NCI-H128 (cell line): ENCODE measurements at regions not wholly inside any gene's neighbourhood (a gene's known extent, or its start where the extent isn't known, plus 50 kb on each side); places are given as distances from the start of the nearest gene placed in this dataset.
"Not testable (repeated sequence)": the region's sequence is repeated elsewhere in the genome, so short reads cannot be mapped to it uniquely, and the experiment has no call there.

Source experiments
- DNase-seq: peaks from one replicate; lab custom pipeline; 2025; ENCODE audit not compliant: unreplicated experiment; lab: John Stamatoyannopoulos, UW

DNA sequence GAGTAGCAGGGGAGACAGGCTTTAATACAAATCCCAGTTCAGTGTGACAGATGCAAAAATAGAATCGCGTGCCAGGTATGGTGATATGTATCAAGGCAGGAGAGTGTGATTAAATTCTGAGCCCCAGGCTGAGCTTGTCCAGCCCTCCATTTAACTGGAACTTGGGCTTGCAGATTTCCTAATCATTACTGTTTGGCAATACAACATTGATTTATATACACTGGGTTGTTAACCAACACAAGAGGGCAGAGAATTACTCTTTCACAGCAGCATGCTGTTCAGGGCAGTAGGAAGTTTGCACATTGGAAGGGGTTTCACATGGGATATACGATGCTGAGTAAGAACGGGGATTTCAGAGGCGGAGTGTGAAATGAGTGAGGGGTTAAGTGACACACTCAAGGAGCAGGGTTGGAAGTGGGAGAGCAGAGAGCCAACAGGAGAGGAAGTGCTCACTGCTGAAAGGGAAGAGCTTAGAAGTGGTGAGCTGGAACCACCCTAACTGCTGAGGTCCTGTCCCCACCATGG, 70.8 kb upstream of the ATXN1 start:
- no peak for DNase-seq

- no peak for DNase-seq
Observed at GRCh38 chr6:16831136-16831535, 69.9 kb upstream of the ATXN1 start.

DNA sequence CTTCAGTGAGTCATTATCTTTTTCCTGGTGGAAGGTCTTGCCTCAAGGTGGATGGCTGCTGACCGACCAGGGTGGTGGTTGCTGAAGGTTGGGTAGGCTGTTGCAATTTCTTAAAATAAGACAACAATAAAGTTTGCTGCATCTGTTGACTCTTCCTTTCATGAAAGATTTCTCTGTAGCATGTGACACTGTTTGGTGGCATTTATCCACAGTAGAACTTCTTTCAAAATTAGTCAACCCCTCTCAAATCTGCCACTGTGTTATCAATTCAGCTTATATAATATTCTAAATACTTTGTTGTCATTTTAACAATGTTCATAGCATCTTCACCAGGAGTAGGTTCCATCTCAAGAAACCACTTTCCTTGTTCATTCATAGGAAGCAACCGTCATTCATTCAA, 66.8 kb upstream of the ATXN1 start:
- DNase-seq, result no peak

- no peak for DNase-seq
Observed at GRCh38 chr6:16827627-16828026, 66.4 kb upstream of the ATXN1 start.

DNA sequence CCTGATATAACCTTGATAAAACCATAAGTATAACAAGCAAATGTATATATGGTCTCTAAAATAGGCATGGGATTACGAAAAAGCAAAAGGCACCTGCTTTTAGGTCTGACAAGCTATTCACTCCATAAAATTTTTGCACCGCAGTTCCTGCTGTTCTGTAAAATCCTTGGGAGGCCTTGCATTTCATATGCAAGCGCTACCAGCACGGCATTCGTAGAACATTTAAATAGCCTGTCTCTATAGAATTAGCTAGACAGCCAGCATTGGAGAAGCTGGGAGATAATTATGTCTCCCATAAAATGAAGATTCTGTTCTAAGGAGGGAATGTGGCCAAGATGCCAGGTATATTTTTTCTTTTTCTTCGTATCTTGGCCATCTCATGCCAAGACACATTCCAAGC, 64.5 kb upstream of the ATXN1 start:
- DNase-seq, result no peak

DNA sequence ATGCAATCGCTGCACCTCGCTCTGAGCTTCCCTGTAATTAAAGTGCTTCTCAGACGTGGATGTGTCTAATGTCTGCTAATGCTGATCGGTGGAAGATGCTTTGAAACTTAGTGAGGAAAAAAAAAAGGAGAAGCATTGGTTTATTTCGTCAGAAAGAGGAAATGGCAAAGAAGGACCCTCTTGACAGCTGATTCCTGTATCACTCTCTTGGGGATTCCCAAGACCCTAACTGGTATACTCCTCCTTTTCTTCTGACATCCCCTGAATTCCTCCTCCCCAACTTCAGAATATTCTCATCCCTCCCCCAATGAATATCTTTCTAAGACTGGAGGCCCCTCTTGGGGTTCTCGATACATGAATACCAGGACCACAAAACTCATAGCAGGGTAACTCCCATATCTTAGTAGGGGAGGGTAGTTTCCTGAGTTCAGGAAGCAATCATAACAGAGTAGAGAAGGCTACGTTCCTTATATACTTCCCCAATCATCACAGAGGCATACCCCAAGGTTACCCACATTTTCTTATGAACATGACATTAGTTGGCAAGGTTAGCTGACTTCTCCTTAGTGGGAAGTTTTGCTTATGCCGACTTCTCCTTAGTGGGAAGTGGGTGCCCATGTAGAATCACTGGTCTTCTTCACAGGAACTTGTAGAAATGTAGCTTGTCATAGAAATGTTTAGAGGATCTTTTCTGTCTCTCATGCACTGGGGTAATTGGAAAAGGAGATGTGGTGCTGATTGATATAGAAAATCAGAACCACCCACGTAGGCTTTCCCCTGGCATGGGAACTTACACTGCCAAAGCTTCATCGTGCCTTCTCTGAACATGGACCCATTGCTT, 63.8 kb upstream of the ATXN1 start:
- no peak for DNase-seq

GRCh38 chr6:16823718-16824352, 62.6 kb upstream of the ATXN1 start:
- DNase-seq, result no peak

DNA sequence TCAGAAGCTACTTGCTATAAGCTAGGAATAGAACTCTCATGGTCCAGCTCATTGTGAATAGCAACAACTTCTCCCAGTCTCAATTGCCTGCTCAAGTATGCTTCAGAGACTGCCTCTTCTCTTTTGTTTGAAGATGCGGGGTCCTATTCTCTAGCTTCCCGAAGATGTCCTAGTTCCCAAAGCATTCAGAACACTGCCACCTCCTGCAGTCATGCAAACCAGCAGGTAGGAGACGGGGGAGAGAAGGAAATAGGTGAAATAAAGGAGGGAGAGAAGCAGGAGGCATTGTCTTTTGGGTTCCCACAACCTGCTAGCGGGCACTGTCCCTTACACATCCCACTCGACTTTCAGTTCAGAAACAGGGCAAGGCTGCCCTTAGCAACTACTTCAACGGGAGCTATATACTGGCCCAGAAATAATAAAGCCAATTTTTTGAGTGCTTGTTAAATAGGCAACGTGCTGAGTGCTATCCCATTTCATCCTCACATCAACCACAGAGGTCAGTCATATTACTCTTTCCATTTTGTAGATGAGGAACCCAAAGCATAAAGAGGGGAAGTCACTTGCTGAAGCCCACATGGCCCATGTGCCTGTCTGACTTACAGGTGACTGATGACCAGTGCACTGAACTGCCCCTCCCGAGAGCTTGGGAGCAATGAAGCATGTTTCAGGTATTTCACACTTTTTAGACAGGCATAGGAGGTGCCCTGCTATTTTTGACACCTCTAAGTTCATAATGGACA, 61.9 kb upstream of the ATXN1 start:
- DNase-seq, result no peak

- no peak for DNase-seq
Observed at GRCh38 chr6:16822529-16822928, 61.3 kb upstream of the ATXN1 start.

- no peak for DNase-seq
Observed at GRCh38 chr6:16821834-16822264, 60.6 kb upstream of the ATXN1 start.

DNA sequence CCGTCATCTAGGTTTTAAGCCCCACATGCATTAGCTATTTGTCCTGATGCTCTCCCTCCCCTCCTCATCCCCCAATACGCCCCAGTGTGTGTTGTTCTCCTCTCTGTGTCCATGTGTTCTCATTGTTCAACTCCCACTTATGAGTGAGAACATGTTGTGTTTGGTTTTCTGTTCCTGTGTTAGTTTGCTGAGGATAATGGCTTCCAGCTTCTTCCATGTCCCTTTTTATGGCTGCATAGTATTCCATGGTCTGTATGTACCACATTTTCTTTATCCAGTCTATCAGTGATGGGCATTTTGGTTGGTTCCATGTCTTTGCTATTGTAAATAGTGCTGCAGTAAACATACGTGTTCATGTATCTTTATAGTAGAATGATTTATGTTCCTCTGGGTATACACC, 59.0 kb upstream of the ATXN1 start:
- not testable (repeated sequence) for DNase-seq

- no peak for DNase-seq
Observed at GRCh38 chr6:16819752-16820151, 58.5 kb upstream of the ATXN1 start.

- no peak for DNase-seq
Observed at GRCh38 chr6:16818992-16819626, 57.8 kb upstream of the ATXN1 start.

GRCh38 chr6:16817594-16817993, 56.3 kb upstream of the ATXN1 start:
- DNase-seq, result no peak

- no peak for DNase-seq
Observed at GRCh38 chr6:16816891-16817290, 55.6 kb upstream of the ATXN1 start.

- DNase-seq, result no peak
Observed at GRCh38 chr6:16812993-16813392, 51.7 kb upstream of the ATXN1 start.

DNA sequence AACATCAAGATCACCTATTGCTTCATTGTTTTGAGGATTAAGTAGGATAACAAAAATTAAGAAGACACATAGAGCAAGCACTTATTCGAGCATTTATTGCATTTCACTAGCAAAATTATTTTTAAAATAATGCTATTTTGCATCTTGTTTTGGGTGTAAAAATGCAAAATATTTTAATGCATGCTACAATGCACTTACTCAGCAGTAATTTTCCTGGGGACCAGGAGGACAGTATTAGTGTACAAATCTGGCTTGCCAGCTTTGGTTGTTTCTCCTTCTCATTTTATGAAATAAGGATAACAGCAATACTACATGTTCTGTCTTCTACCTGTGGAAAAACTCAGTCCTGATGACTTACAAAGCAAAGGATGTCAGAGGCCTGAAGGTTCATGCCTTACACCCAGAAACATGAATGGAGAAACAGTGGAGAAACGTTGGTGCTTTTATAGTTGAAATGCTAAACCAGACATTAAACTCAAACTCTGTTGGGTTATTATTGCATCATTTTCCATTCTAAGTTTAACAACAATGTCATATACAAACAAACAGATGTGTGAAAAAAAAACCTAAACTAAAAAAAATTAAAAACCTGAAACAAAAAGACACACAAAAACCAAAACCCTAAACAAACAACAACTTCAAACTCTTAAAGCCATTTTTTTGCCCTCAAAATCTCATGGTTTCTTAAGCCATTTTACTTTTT, 50.2 kb upstream of the ATXN1 start:
- DNase-seq, result no peak
